Breast epithelium (tissue), 4 donors: ENCODE measurements at regions not wholly inside any gene's neighbourhood (a gene's known extent, or its start where the extent isn't known, plus 50 kb on each side); places are given as distances from the start of the nearest gene placed in this dataset.

Source experiments
- DNase-seq, 2 donors: peaks; one replicate each; pipeline ENCODE4 v3.0.0-alpha.2; 2019; ENCODE audit warnings: low spot score in 2 of 2
- H3K27ac ChIP-seq, 2 donors: fragments of 200-600 bp; sonication (generic) in 1 of 2; one replicate each; pipeline ENCODE4 v1.5.1; 2016 to 2019; ENCODE audit warnings: mild to moderate bottlenecking in 1 of 2
- H3K27me3 ChIP-seq, 2 donors: fragments of 200-600 bp; sonication (generic) in 1 of 2; one replicate each; pipeline versions ENCODE4 v1.5.1 to v1.6.0; 2017 to 2019; ENCODE audit warnings: control low read depth in 1 of 2, mild to moderate bottlenecking in 1 of 2
- H3K36me3 ChIP-seq: fragments of 200-600 bp; one replicate; pipeline ENCODE4 v1.5.1; 2019
- H3K4me1 ChIP-seq, 2 donors: fragments of 200-600 bp; sonication (generic); one replicate each; pipeline ENCODE4 v1.5.1; 2016 to 2019; ENCODE audit warnings: control low read depth in 1 of 2
- H3K4me3 ChIP-seq, 3 donors: fragments of 200-600 bp; sonication (generic); 1 replicate in 2 of 3; 2 replicates in 1 of 3; pipeline ENCODE4 v1.5.1; 2016 to 2019; ENCODE audit warnings: mild to moderate bottlenecking in 3 of 3, moderate library complexity in 2 of 3
- H3K9me3 ChIP-seq, 2 donors: fragments of 200-600 bp; sonication (generic) in 1 of 2; one replicate each; pipeline ENCODE4 v1.5.1; 2016 to 2019; ENCODE audit warnings: control low read depth in 1 of 2
- CTCF ChIP-seq, 3 donors: fragments of 450-650 bp; IDR thresholded peaks; one replicate each; pipeline ENCODE4 v1.5.1; 2016 to 2017; ENCODE audit warnings: antibody characterized with exemption in 3 of 3, mild to moderate bottlenecking in 3 of 3, moderate library complexity in 3 of 3
- POLR2A ChIP-seq: fragments of 450-650 bp; IDR thresholded peaks from one replicate; pipeline ENCODE4 v1.6.1; 2016; ENCODE audit warnings: antibody characterized with exemption, mild to moderate bottlenecking, moderate library complexity
- POLR2AphosphoS5 ChIP-seq, 3 donors: sonication (generic); formaldehyde crosslinking; IDR thresholded peaks; one replicate each; pipeline ENCODE4 v1.6.1; 2017; ENCODE audit warnings: antibody characterized with exemption in 3 of 3
- intact Hi-C: fragments of 100-400 bp; cut with DNase I; formaldehyde crosslinking; loops from one replicate; pipeline ENCODE4 v1.15.1; 2023; ENCODE audit warnings: low total_unique reads

- intact Hi-C loops = no loop called here
- H3K9me3 ChIP-seq = no peaks in the 10 kb centered on the region
- H3K27ac ChIP-seq = no peak overlapping the region
- TF ChIP-seq POLR2A = no peak
- TF ChIP-seq POLR2AphosphoS5 (IDR thresholded peaks at IDR 0.05) = no peak
- TF ChIP-seq CTCF (IDR thresholded peaks at IDR 0.05) = no peak
- H3K36me3 ChIP-seq = no peaks in the 10 kb centered on the region
- no peak for DNase-seq
- H3K27me3 ChIP-seq = no peaks in the 10 kb centered on the region
- H3K4me3 ChIP-seq = no peak overlapping the region
- peaks cover 0 to 16% of the 10 kb centered on the region in 2 donors for H3K4me1 ChIP-seq
These were observed 232.2 kb downstream of the FAM76B start for GRCh38 chr11:95557376-95557775.

GRCh38 chr11:95556342-95557163 is 233.0 kb downstream of the FAM76B start:
- Histone ChIP-seq H3K36me3 (no peaks in the 10 kb centered on the region), H3K27ac (peak overlapping the region; percentile 22 to 72), H3K4me3 (no peak overlapping the region), H3K27me3 (no peaks in the 10 kb centered on the region), H3K4me1 (peaks cover 0 to 16% of the 10 kb centered on the region in 2 donors), H3K9me3 (no peaks in the 10 kb centered on the region)
- TF ChIP-seq POLR2A (no peak), CTCF (IDR thresholded peaks at IDR 0.05) (no peak), POLR2AphosphoS5 (IDR thresholded peaks at IDR 0.05) (no peak)
- no peak for DNase-seq
- intact Hi-C loops = no loop called here

GRCh38 chr11:95556011-95556341 is 233.6 kb downstream of the FAM76B start:
- peak overlapping the region; percentile 22 to 72 for H3K27ac ChIP-seq

GRCh38 chr11:95554911-95555310 is 234.7 kb downstream of the FAM76B start:
- H3K27me3 ChIP-seq = no peaks in the 10 kb centered on the region
- H3K9me3 ChIP-seq = no peaks in the 10 kb centered on the region
- H3K4me1 ChIP-seq = peaks cover 0 to 10% of the 10 kb centered on the region in 2 donors
- TF ChIP-seq POLR2A (no peak), CTCF (IDR thresholded peaks at IDR 0.05) (no peak), POLR2AphosphoS5 (IDR thresholded peaks at IDR 0.05) (no peak)
- DNase-seq = no peak
- intact Hi-C loops = no loop called here
- no peak overlapping the region for H3K4me3 ChIP-seq
- no peaks in the 10 kb centered on the region for H3K36me3 ChIP-seq
- H3K27ac ChIP-seq = no peak overlapping the region

More at GRCh38 chr11:95556011-95556341, 233.6 kb downstream of the FAM76B start:
- intact Hi-C loops = no loop called here
- peaks cover 0 to 16% of the 10 kb centered on the region in 2 donors for H3K4me1 ChIP-seq
- H3K36me3 ChIP-seq = no peaks in the 10 kb centered on the region
- no peaks in the 10 kb centered on the region for H3K9me3 ChIP-seq
- H3K4me3 ChIP-seq = no peak overlapping the region
- no peak for DNase-seq
- H3K27me3 ChIP-seq = no peaks in the 10 kb centered on the region
- TF ChIP-seq POLR2AphosphoS5 (IDR thresholded peaks at IDR 0.05) (no peak), POLR2A (no peak), CTCF (IDR thresholded peaks at IDR 0.05) (no peak)

GRCh38 chr11:95549301-95549700 is 240.3 kb downstream of the FAM76B start:
- H3K27me3 ChIP-seq = no peaks in the 10 kb centered on the region
- H3K9me3 ChIP-seq = no peaks in the 10 kb centered on the region
- intact Hi-C loops = no loop called here
- no peak for DNase-seq
- H3K36me3 ChIP-seq = no peaks in the 10 kb centered on the region
- no peaks in the 10 kb centered on the region for H3K4me1 ChIP-seq
- no peak overlapping the region for H3K4me3 ChIP-seq
- H3K27ac ChIP-seq = no peak overlapping the region
- TF ChIP-seq POLR2A = no peak
- no peak for TF ChIP-seq POLR2AphosphoS5 (IDR thresholded peaks at IDR 0.05)
- TF ChIP-seq CTCF (IDR thresholded peaks at IDR 0.05) = no peak
